Activated CD8-positive, alpha-beta memory T cell treated with anti-CD3 and anti-CD28 coated beads, Interleukin-2, amount 50 U/mL, for 1 hour (primary cell): ENCODE measurements at regions not wholly inside any gene's neighbourhood (a gene's known extent, or its start where the extent isn't known, plus 50 kb on each side); places are given as distances from the start of the nearest gene placed in this dataset.
A peak's percentile ranks its signal among the peaks of the same experiment; 100 is the strongest.

Experiments
- DNase-seq: peaks from one replicate; pipeline ENCODE4 v3.0.0-alpha.2; 2020; ENCODE audit errors: extremely low read depth

DNA sequence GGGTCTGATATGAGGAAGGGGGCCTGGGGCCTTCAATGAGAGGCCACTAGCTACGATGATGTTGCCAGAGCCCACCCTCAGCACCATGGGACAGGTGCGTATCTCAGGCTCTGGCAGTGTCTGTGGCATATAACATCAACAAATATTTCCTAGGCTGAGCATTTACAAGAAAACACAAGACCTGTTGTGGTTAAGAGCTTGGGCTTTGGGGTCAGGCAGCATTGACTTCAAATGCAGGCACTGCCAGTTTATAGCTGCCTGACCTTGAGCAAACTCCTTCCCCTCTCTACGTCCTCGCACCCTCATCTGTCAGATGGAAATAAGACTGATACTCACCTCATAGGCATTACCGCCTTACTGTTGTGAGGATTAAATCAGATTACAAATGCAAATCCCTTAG is 156.0 kb downstream of the KATNAL1 start:
- no peak for DNase-seq

DNA sequence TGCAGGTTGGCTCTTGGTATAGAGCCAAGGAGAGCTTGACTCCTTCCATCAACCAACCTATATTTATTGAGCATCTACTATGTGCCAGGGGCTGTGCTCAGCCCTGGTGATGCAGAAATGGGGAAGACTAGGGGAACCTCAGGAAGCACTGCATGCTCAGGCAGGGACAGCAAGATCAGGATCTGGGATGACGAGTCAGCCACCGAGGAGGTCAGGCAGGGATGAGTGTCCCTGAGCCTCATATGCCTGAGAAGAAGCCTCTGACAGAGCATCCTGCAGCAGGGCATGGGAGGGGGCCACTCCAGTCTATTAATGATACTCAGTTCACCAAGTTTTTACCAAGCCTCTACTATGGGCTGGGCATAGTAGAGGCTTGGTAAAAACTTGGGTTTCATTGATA is 158.1 kb downstream of the KATNAL1 start:
- DNase-seq: no peak

DNA sequence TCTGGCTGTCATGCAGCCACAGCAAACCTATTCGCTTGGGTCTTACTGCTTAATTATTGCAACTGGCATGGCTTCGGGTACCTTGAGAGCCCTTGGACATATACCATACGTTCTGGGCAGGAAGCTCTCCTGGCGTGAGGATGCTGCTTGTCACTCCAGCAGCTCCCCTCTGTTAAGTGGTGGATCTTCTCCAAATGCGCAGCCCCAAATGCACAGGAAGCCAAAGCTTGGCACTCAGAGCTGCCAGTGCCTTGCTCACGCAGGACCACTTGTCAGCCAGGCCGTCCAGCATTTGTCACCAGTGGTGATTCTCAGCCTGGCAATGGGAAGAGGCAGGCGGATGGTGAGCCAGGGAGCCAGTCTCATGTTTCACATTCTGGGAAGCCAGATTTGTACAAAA is 158.6 kb downstream of the KATNAL1 start:
- DNase-seq: no peak

DNA sequence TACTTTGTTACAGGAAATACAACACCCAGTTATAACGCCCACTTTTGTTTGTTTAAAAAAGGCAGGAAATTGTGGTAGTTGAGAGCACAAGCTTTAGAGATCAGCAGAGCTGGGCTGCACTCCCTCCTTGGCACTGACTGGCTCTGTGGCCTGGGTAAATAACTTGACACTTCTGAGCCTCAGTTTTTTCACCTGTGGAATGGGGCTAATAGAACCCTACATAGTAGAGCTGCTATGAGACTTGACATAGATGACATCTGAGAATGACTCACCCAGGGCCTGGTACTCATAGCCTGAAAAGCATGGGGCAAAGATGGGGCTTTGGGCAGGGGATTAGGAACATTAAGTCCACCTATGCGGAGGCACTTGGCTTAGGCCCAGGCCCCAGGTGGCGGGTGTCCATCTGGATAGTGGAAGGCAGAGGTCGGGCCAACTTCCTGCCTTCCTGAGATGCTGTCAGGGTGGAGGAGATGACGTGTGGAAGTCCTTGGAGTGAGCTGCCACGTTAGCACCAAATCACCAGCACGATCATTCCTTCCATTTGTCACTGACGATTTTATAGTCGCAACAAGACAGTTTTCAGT is 159.1 kb downstream of the KATNAL1 start:
- DNase-seq: no peak

DNA sequence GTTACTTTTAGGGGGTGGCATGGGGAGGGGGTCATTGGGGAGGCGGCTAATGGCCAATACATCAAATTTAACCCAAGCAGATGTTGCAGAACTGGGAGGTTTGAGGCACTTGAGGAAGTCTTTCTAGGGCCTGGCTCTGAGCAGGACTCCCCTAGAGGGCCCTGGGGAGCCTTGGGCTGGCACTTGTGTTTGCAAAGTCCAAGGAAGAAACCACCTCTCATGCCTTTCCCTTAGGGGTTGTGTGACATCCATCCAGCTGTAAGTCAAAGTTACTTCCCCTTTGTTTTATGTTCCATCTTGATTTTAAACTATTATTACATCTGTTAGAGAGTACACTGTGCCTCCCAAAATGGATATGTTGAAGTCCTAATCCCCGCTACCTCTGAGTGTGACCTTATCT is 159.9 kb downstream of the KATNAL1 start:
- no peak for DNase-seq

DNA sequence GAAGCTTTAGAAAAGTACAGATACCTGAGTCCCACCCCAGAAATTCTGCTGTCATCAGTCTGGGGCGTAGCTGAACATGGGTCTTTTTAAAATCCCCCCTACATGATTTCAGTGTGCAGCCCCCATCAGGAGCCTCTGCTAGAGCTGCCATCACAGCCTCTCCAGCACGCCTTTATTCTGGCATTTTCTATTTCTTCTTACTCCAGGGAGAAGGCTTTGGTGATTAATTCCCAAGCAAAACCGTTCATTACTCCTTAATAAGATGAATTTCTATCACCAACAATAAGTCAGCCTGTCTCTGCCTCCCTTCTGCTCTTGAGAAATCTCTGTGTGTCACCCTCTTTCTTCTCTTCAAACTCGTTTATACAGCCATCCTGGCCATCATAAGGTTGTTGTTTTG is 160.3 kb downstream of the KATNAL1 start:
- no peak for DNase-seq

DNA sequence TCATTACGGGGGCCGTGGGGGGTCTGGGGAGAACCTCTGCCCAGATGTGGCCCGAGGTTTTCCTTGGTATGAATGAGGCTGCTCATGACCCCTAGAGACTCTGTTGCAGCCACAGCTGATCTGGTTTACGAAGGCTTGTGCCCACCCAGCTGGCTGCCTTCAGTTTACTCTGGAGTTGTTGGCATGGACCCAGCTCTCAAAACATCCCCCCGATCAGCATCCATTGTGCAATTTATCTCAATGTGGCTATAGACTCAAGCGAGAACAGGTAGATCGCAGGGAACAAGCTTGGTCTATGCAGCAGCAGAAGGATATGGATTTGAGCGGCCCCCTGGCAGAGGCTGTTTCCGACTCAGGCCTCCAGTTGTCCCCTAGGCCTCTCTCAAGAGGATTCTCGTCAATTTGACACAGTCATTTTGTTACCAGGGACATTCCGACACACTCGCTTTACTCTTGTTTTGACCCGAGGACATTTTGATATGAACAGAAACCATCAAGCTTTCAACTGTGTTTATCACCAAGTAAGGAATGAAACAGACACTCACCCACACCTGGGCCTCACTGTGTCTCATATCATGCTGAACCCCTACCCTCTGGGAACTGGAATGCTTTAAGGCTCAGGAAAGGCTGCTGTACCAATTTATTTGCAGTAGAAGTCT is 161.5 kb downstream of the KATNAL1 start:
- no peak for DNase-seq

DNA sequence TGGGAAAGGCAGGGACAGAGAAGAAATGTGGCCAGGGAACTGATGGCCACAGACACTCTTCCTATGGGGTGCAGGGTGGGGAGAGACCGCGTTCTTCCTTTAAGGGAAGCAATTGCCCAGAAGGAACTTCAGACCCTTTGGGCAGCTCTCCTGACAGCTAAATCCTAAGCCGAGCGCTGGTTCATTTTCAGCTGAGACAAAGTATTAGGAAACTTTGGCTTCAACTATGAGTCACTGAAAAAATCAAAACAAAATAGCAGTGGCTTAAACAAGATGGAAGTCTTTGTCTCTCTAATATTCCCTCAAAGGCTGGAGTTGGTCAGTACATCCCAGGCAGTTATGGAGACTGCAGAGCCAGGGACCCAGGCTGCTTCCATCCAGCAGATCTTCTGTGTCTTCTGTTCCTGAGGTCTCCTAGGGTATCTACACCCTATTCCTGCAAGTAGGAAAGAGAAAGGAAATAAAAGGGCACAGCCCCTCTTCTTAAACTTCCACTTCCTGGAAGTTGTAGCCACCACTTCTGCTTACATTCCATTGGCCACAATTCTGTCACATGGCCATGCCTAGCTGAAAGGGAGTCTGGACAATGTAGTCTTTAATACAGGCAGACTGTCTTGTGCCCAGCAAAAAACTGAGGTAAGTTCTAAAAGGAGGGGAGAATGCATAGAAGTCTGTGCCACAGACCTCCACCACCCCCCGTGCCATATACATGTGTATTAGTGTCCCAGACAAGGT is 163.5 kb downstream of the KATNAL1 start:
- DNase-seq: no peak

DNA sequence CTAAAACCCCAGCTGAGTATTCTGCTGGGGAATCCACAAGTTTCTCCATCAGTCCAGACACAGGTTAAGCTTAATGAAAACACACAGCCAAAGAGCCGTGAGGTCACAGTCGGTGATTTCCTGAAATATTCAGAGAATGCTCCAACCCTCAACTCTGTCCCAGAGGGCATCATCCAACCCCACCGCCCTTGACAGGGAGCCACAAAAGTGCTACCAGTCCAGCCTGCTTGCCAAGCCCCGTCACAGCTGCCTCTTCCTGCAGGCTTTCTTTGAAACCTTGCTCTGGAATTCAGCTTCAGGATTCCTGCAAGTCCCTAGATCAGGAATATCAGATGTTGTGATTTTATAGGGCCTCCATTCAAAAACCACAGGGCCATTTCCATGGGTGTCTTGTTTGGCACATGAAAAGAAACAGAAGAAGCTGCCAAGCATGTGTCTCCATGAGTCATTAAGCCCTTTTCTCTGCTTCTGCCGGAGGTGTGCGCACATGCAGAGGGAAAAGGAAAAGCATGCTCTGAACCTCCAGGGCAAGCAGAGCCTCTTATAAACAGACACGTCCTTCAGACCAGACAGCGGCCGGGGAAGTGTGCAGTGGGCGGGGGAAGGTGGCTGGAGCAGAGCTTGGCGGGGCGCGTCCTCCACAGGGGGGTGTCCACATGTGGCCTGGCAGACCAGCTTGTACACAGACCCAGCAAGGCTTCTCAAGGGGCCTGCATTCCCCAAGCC is 164.7 kb downstream of the KATNAL1 start:
- DNase-seq: no peak

DNA sequence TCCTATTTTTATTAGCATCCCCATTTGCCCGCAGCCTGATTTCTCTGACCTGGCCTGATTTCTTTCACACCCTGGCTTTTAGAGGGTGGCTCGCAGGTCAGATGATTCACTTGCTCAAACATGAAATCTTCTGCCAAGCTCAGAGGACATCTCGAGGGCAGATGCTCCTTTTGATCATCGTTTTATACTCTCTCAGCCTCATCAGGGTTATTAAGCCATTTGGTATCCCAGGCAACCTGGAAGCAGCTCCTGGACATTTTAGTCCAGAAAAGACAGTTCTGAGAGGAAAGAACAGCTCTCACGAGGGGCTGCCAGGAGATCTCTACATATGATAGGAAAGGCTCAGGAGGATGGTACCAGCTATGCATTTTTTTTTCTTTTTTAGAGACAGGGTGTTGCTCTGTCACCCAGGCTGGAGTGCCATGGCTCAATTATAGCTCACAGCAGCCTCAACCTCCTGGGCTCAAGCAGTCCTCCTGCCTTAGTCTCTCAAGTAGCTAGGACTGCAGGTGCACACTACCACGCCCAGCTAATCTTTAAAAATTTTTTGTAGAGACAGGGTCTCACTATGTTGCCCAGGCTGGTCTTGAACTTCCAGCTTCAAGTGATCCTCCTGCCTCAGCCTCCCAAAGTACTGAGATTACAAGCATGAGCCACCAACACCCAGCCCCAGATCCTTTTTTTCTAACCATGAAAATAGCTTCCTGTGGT is 165.4 kb downstream of the KATNAL1 start:
- no peak for DNase-seq

DNA sequence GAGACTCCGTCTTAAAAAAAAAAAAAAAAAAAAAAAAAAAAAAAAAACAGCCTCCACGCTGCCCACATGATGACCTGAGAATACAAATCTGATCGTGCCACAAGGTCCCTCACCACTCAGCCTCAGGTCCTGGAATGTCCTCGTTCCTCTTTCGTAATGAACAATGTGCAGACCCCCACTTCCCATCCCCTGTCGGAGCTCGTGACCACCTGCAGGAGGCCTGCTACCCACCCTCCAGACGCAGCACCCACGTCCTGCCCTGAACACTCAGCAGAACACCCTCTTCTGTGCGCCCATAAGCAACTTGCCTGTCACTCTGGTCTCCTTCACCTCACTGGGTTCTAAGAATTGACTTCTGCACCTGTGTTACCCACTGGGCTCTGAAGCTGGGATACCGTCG is 166.4 kb downstream of the KATNAL1 start:
- DNase-seq: no peak

DNA sequence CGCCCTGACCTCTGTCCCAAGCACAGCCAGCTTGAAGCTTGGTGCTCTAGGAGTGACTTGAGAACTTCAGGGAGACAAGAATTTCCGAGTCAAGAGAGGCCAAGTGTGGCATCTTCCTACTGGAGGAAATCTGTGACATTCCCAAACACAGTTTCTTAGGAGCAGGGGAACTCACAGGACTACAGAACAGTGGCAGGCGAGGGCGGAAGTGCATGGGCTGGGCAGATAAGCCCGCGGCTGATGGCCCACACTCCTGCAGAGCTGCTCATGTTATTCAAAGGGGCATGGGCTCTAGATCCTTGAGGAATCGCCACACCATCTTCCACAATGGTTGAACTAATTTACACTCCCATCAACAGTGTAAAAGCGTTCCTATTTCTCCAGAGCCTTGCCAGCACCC is 168.8 kb downstream of the KATNAL1 start:
- no peak for DNase-seq

DNA sequence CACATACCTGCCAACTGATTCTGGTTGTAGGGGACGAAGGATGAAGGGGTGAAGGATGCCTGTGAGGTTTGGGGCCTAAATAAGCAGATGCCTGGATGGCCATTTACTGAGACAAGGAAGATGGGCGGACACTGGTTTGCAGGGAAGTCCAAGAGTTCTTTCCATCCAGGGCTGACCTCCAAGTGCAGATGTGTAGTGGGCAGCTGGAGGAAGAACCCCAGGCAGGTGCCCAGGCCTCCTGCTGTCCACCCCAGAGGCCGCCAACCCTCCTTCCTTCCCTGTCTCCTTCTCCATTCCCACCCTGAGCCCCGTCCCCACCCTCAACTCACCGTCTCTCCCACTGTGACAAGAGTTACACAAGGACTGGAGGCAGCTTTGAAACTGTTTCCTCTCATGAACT is 171.5 kb downstream of the KATNAL1 start:
- no peak for DNase-seq

DNA sequence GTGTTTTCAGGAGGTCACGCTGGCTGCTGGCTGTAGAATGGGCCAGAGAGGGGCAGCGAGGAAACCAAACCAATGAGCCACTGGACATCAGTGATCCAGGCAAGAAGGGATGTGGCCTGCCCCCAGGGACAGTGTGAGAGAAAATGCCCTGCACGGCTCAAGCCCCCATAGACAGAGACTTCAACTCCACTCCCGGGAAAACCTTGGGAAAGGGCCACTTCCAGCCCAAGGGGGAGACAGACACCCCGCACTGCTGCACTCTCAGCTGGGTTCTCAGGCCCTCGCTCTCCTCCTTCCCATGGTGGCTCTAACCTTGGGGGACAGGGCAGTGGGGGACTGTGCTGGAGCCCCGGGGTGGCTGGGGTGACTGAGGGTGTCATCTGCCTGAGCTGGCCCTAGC is 172.0 kb downstream of the KATNAL1 start:
- no peak for DNase-seq

DNA sequence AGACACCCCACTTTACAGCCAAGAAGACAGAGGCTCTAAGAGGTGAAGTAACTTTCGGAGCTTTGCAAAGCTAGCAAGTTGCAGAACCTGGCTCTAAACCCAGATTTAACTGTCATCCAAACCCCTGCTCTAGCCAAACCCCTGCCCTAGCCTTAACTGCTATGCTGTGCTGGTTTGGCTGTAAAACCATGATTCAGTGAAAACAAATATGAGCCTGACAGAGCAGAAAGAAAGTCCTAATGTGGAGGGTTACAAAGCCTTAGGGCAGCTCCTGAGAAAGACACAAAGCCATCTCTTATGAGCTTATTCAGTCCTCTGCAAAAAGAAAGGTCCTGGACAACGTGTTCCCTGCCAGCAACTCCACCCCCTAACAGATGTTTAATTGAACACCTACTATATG is 172.8 kb downstream of the KATNAL1 start:
- DNase-seq: no peak

DNA sequence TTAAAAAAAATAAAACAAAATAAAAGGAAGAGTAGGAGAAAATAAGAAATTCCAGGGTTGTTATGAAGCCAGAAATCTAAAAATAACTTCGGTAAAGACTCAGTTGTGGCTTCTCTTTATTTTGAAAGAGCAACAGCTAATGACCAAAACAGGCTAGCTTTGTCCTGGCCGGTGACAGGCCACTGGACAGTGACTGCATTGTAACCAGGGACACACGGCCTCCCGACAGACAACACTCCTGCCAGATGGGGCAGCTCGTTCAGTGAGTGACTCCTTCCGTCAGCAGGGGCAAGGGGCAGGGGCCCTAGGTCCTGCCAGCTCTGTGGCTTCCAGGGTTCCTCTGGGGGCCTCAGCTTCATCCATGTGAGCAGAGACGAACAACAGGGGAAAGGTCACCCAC is 173.4 kb downstream of the KATNAL1 start:
- no peak for DNase-seq

DNA sequence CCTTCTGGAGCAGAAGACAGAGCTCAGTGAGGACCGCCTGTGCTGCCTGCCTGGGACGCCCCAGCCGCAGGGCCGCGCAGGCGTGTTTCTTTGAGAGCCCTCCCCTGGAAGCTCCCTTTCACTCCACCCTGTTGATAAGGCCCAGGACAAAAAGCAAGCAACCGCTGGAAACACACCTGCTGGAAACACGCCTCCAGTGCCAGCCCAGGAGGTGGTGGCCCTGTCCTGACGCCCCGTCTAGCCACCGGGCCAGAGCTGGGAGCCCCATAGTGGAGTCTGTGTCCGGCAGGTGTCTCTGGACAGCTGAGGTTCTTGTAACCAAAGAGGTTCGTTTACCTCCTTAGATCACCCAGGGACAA is 173.8 kb downstream of the KATNAL1 start:
- DNase-seq: no peak

DNA sequence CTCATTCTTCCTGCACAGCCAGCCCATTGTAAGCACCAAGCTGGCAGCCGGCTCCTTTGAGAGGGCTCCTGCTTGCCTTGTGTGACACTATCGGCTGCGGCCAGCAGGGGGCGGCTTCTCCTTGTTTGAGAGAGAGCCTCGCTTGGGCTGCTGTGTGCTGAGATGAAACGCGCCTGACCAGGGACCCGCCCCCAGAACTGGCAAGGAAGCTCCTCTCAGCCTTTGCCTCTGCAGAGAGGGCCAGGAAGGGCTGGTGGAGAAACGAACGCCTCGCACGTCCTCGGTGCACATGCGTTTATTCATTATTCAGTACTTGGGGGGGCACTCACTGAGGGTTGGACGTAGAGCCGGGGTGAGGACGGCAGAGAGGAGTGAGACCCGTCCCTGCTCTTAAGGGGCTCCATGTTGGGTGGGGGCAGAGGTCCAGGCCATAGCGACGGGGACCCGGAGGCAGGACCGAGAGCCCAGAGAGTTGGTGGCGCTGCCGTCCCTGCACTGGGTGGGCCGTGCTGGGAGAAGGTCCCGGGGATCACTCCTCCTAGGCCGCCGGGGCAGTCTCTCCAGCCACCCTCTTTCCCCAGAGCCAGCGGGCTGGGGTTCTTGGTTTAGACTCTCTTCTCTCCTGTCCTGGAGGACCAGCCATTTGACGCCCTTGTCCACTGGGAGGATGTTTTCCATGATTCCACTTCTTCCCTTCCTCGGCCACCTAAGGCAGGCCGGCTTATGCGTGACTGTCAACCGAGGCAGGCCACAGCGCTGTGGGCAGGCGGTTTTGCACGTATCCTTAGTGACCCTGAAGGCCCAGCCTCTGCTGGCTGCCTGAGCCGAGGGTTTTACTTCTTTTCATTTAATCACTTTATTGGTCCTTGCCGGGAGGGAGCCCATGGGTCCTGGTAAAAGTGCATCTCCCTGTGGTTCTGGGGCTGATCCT is 174.5 kb downstream of the KATNAL1 start:
- DNase-seq: peak; percentile 93

DNA sequence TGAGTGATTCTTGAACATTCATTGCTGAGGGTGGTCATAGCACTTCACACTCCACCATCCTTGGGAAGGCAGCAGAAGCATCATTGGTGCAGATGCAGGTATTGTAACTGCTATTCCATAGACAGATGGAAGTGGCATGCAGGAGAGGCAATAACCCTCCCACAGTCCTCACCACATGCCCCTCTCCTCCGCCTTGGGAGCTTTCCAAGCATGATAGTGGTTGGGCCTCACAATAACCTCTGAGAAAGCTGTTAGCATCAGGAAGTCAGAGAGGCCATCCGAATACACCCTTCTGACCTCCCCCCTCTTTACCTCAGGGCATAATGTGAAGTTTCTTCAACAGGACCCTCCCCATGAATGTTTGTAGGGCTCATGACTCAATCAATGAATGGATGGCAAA is 177.9 kb downstream of the KATNAL1 start:
- no peak for DNase-seq

DNA sequence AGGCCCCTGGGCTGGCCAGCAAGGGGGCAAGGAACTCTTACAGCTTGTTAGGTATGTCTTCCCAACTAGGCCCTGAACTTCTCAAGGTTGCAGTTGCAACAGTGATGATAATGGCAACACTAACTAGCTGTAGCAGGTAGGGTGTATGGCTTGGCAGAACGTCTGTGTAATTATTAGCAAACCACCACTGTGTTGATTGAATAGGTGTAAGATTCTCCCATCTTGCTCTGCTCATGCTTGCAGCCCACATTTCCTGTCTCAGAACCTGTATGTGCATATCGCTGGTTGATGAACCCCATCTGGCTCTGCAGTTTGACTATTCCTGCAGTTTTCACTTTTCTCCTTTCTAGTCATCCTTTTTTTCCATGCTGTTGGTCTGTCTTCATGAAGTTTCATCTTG is 178.8 kb downstream of the KATNAL1 start:
- DNase-seq: no peak

DNA sequence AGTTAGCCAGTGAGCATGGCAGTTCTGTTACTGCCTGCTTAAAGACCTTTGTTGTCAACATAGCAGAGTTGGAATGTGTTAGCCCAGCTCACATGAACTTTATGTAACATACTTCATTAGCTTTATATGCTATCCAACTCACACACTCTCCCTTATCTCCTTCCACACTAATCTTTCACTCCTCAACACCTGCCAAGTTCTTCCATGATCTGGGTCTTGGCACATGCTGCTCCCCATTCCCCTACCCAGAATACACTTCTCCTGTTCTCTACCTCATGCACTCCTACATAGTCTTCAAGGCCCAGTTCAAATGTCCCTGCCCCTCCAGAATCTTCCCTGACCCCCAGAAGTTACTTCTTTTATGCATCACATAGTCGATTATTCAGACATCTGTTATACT is 179.3 kb downstream of the KATNAL1 start:
- DNase-seq: no peak
